Right ventricle myocardium superior (tissue), 1 donor: ENCODE measurements at regions not wholly inside any gene's neighbourhood (a gene's known extent, or its start where the extent isn't known, plus 50 kb on each side); places are given as distances from the start of the nearest gene placed in this dataset.
"Not testable (repeated sequence)": the region's sequence is repeated elsewhere in the genome, so short reads cannot be mapped to it uniquely, and the experiment has no call there.

ENCODE experiments used
- ATAC-seq: fragments of 200-7000 bp; cut with Tn5 transposase; one replicate; pipeline ENCODE4 v1.9.1; 2020; ENCODE audit warnings: mild to moderate bottlenecking; ENCODE audit not compliant: poor library complexity
- DNase-seq: peaks from one replicate; pipeline ENCODE4 v3.0.0-alpha.2; 2020
- intact Hi-C: fragments of 100-400 bp; cut with DNase I; formaldehyde crosslinking; loops from one replicate; pipeline ENCODE4 v1.11.2; 2022
- donor health status: DM: no; HTN: yes; CAD: no; lungs with severe emphysema.

GRCh38 chr4:19285146-19285545 is 966.6 kb upstream of the SLIT2 start:
- DNase-seq (no peak), ATAC-seq (no peak)
- intact Hi-C loops, result no loop called here

GRCh38 chr4:19278665-19279064 is 973.0 kb upstream of the SLIT2 start:
- intact Hi-C loops, result no loop called here
- no peak for DNase-seq
- no peak for ATAC-seq

GRCh38 chr4:19266566-19266965 is 985.1 kb upstream of the SLIT2 start:
- intact Hi-C loops, result no loop called here
- DNase-seq (no peak), ATAC-seq (no peak)

GRCh38 chr4:19262467-19262866 is 989.2 kb upstream of the SLIT2 start:
- intact Hi-C loops, result no loop called here
- ATAC-seq (no peak), DNase-seq (no peak)

GRCh38 chr4:19260346-19260745 is 991.4 kb upstream of the SLIT2 start:
- no peak for DNase-seq
- ATAC-seq, result no peak
- intact Hi-C loops, result no loop called here

GRCh38 chr4:19259920-19260319 is 991.8 kb upstream of the SLIT2 start:
- no peak for ATAC-seq
- DNase-seq, result no peak
- intact Hi-C loops, result no loop called here

GRCh38 chr4:19256823-19257222 is 994.9 kb upstream of the SLIT2 start:
- ATAC-seq (no peak), DNase-seq (no peak)
- intact Hi-C loops, result no loop called here

- intact Hi-C loops, result no loop called here
- DNase-seq, result no peak
- no peak for ATAC-seq
These were observed 997.2 kb upstream of the SLIT2 start for GRCh38 chr4:19254486-19254885.

GRCh38 chr4:19248023-19248422 is 1003.7 kb upstream of the SLIT2 start:
- intact Hi-C loops, result no loop called here
- DNase-seq (no peak), ATAC-seq (no peak)

- intact Hi-C loops, result no loop called here
- no peak for DNase-seq
- ATAC-seq, result no peak
These were observed 1009.8 kb upstream of the SLIT2 start for GRCh38 chr4:19241895-19242294.

GRCh38 chr4:19239565-19239964 is 1012.1 kb upstream of the SLIT2 start:
- DNase-seq, result no peak
- intact Hi-C loops, result no loop called here
- no peak for ATAC-seq

GRCh38 chr4:19236473-19236872 is 1015.2 kb upstream of the SLIT2 start:
- DNase-seq (no peak), ATAC-seq (no peak)
- intact Hi-C loops, result no loop called here

GRCh38 chr4:19230906-19231545 is 1020.7 kb upstream of the SLIT2 start:
- ATAC-seq (no peak), DNase-seq (no peak)
- intact Hi-C loops, result no loop called here

- intact Hi-C loops, result no loop called here
- ATAC-seq (no peak), DNase-seq (no peak)
These were observed 1024.0 kb upstream of the SLIT2 start for GRCh38 chr4:19227701-19228100.

GRCh38 chr4:19224820-19225219 is 1026.9 kb upstream of the SLIT2 start:
- intact Hi-C loops, result no loop called here
- ATAC-seq (no peak), DNase-seq (no peak)

- intact Hi-C loops, result no loop called here
- DNase-seq, result no peak
- no peak for ATAC-seq
These were observed 1035.2 kb upstream of the SLIT2 start for GRCh38 chr4:19216476-19216875.

GRCh38 chr4:19214591-19215186 is 1037.0 kb upstream of the SLIT2 start:
- DNase-seq, result no peak
- intact Hi-C loops, result no loop called here
- no peak for ATAC-seq

- no peak for ATAC-seq
- DNase-seq, result no peak
- intact Hi-C loops, result no loop called here
These were observed 1038.3 kb upstream of the SLIT2 start for GRCh38 chr4:19213388-19213787.

- DNase-seq (no peak), ATAC-seq (peak; percentile 74)
- intact Hi-C loops, result no loop called here
These were observed 1045.9 kb upstream of the SLIT2 start for GRCh38 chr4:19205853-19206252.

- intact Hi-C loops, ATAC-seq, DNase-seq: not testable (repeated sequence)
These were observed 1053.9 kb upstream of the SLIT2 start for GRCh38 chr4:19197838-19198237.

GRCh38 chr4:19195696-19196095 is 1056.0 kb upstream of the SLIT2 start:
- no peak for ATAC-seq

More at GRCh38 chr4:19195696-19196095, 1056.0 kb upstream of the SLIT2 start:
- intact Hi-C loops, result no loop called here
- no peak for DNase-seq
